GM21367 (cell line): ENCODE measurements at regions not wholly inside any gene's neighbourhood (a gene's known extent, or its start where the extent isn't known, plus 50 kb on each side); places are given as distances from the start of the nearest gene placed in this dataset.
"Not testable (repeated sequence)": the region's sequence is repeated elsewhere in the genome, so short reads cannot be mapped to it uniquely, and the experiment has no call there.

Experiments used
- ATAC-seq: cut with Tn5 transposase; IDR thresholded peaks from one replicate; pipeline ENCODE4 v1.9.1; 2021; ENCODE audit not compliant: unreplicated experiment

DNA sequence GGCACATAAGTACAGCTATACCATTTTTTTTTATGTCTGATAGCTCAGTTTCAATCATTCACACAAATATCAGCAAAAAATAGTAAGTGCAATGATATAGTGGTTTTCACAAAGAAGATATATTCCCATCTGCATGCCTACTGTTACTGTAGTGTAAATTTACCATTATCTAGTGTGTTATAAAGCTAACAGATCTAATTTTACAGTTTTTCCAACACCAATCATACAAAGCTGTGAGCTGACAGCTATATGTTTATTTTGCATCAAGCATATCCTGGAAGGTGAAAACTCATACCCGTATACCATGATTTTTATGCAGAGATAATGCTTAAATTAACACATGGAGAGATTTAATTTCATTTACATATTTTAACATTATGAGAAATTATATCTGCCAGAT, 89.9 kb upstream of the HAPLN1 start:
- ATAC-seq: no peak

DNA sequence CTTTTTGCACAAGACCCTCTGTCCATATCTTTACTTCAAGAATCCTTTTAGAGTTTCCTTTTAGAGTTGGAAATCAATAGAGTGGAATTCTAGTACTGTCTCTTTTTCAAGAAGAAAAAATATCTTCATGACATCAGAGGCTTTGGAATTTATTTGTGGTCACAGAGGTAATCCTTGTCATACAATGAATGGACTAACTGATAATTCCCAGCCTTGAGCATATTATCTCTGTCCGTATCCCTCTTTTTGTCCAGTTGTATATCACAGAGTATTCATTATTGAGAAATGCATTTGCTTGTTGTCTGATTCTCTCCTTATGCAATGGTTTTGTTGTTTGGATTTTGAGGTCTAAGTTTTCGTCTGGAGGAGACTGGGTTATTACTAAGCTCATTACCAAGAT, 82.0 kb upstream of the HAPLN1 start:
- ATAC-seq: no peak

DNA sequence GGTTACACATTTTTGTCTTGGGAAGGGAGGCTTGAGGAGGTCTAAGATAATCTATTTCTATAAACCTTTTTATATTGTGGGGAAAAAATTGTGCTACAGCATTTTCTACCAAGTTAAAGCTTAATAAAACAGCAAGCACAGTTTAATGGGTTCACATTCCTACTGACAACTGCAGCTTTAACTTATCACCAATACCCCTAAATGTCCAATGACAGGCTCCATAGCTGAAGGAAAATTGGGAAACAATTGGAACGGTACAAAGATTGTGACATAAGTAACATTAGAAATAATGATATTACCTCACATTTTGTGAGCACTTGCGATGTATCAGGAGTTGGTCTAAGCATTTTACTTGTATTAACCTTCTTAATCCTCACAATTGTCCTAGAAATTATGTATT, 79.5 kb upstream of the HAPLN1 start:
- no peak for ATAC-seq

DNA sequence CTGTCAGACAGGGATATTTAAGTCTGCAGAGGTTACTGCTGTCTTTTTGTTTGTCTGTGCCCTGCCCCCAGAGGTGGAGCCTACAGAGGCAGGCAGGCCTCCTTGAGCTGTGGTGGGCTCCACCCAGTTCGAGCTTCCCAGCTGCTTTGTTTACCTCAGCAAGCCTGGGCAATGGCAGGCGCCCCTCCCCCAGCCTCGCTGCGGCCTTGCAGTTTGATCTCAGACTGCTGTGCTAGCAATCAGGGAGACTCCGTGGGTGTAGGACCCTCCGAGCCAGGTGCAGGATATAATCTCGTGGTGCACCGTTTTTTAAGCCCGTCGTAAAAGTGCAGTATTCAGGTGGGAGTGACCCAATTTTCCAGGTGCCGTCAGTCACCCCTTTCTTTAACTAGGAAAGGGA, 78.4 kb upstream of the HAPLN1 start:
- not testable (repeated sequence) for ATAC-seq

DNA sequence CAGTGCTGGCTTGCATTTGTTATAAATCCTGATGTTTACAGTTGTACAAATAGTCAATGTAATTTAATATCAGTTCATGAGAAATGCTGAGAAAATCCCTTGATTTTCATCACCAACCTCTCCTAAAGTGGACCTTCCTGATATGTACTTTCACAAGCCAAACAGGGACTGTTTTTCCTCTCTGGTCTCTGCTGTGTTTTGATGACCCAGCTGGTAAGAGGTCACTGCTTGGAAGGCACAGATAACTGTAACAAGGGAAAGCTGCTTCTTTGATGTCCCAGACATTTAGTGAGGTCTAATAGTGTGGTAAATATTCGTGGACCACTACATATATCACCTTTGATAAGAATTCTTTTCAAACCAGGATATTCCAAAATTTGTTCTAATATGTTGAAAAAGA, 68.7 kb upstream of the HAPLN1 start:
- ATAC-seq: no peak

DNA sequence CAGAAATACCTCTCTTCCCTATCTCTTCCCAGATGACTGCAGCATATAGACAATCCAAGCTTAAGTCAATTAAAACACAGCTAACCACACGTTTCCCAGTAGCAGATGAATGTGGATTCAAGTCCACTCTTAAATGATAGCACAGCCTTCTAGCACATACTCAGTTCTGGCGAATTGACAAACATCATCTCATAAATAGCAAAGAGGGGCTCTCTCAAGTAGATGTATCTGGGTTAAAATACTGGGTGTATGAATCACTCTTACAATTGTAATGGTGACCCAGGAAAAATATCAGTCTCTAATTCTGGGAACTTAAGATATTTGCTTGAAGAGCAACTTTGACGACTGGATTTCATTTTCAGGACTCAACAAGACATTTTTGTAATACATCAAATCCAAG, 67.0 kb upstream of the HAPLN1 start:
- ATAC-seq: no peak

DNA sequence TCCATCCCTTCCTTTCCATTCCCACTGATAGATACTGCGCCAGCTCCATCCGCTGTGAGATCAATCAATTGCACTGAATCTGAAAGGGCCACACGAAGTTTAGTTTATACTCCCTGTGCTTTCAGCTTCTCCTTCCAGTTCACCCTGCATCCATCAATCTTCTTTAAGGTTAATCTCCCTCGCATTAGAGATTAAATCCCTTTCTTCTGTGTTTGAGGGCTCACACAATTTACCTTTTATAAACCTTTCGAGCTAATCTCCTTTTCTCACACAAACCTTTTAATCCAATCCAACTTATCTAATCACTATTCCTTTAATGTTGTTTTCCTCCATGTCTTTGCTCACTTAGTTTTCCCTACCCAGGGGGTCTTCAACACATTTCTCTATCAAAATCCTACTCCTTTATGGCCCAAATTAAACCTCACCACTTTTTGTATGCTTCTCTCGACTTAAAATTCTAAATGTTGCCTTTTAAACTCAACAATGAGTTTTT, 64.6 kb upstream of the HAPLN1 start:
- no peak for ATAC-seq

DNA sequence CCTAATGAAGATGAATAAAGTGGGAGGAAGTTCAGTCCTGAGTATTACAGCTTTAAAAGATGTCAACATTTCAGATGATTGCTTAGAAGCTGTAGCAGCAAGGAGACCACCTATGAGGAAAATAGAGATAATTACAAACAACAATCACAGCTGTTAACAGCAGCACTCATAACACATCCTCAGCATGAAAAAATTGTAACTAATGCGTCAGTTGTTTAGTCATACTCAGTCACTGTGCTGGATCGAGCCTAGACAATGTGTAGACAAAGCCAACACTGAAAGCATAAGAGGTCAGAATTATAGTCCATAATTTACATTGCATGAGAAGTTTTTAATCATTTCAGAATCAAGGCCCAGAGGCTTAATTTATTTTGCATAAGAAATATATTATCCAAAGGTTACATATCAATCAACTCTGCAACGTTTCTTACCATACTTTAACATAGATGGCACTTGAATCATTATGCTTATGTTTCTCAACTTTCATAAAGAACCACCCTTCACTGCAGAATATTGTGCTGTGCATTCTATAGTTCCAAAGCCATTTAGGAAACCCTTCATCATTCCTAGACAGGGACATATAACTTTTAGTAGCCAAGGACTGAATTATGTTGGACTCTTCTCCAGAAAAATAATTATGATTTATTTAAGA, 60.2 kb upstream of the HAPLN1 start:
- no peak for ATAC-seq

DNA sequence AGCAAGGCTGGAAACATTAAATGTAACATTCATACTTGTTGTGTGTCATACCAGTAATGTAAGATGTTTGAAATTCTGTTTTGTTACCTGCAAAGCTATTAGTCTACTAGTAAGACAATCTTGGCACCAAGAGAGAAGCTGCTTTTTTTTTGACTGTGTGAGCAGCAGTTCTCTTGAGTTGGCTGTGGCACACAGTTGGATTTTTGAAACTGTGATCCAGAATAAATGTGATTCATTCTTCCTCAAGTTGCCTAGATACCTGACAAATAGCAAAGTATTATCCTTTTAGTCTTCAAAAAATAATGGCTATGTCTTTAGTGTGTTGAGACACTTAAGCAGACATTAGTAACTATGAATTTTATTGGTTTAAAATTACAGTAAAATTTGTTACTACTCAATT, 57.2 kb upstream of the HAPLN1 start:
- ATAC-seq: no peak

DNA sequence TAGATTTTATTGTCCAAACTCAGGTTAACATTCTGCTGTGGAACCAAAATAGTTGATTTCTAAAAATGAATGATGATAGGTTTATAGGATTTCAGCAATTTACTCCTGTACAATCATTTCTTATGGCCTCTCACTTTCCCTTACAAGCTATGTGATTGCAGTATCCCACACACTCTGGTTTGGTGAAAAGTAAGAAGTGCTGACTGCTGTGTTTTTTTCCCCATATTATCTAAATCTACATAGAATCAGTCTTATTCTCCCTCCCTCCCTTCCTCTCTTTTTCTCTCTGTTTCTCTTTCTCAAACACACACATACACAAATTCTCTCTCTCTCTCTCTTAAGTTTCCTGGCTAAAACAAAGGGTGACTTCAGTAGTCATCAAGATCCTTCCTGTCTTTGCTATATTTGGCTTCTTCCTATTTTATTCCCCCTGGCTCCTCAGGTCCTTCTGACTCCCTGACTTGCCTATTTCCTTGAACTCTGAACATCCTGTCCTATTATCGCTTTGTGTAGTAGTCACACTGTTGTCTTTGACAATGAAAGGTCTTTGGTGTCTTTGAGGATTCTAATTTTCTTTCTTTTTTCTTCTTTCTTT, 55.9 kb upstream of the HAPLN1 start:
- no peak for ATAC-seq
